Middle frontal gyrus (tissue), 1 donor: ENCODE measurements at regions not wholly inside any gene's neighbourhood (a gene's known extent, or its start where the extent isn't known, plus 50 kb on each side); places are given as distances from the start of the nearest gene placed in this dataset.
"Not testable (repeated sequence)": the region's sequence is repeated elsewhere in the genome, so short reads cannot be mapped to it uniquely, and the experiment has no call there.

ENCODE experiments used
- DNase-seq: peaks from one replicate; pipeline ENCODE4 v3.0.0-alpha.2; 2015; ENCODE audit warnings: low spot score; ENCODE audit errors: extremely low spot score

- no peak for DNase-seq
Observed at GRCh38 chr5:108461628-108462367, 79.9 kb upstream of the FBXL17 start.

- DNase-seq = no peak
Observed at GRCh38 chr5:108459769-108460168, 77.9 kb upstream of the FBXL17 start.

- no peak for DNase-seq
Observed at GRCh38 chr5:108451269-108451668, 69.4 kb upstream of the FBXL17 start.

GRCh38 chr5:108444130-108444529 lies 62.2 kb upstream of the FBXL17 start:
- not testable (repeated sequence) for DNase-seq

- not testable (repeated sequence) for DNase-seq
Observed at GRCh38 chr5:108442063-108442651, 60.3 kb upstream of the FBXL17 start.

GRCh38 chr5:108437425-108437824 lies 55.5 kb upstream of the FBXL17 start:
- DNase-seq = no peak

- DNase-seq = no peak
Observed at GRCh38 chr5:108436696-108437095, 54.8 kb upstream of the FBXL17 start.

GRCh38 chr5:108433600-108433999 lies 51.7 kb upstream of the FBXL17 start:
- DNase-seq = no peak

- no peak for DNase-seq
Observed at GRCh38 chr5:108432024-108432423, 50.1 kb upstream of the FBXL17 start.
